Umbilical cord (tissue), 1 donor: ENCODE measurements at regions not wholly inside any gene's neighbourhood (a gene's known extent, or its start where the extent isn't known, plus 50 kb on each side); places are given as distances from the start of the nearest gene placed in this dataset.
A peak's percentile ranks its signal among the peaks of the same experiment; 100 is the strongest.

Experiments
- DNase-seq: peaks from one replicate; pipeline ENCODE4 v3.0.0-alpha.2; 2015; ENCODE audit warnings: low spot score

- DNase-seq: no peak
Measured at GRCh38 chr2:104904889-104905288, 51.0 kb downstream of the POU3F3 start.

DNA sequence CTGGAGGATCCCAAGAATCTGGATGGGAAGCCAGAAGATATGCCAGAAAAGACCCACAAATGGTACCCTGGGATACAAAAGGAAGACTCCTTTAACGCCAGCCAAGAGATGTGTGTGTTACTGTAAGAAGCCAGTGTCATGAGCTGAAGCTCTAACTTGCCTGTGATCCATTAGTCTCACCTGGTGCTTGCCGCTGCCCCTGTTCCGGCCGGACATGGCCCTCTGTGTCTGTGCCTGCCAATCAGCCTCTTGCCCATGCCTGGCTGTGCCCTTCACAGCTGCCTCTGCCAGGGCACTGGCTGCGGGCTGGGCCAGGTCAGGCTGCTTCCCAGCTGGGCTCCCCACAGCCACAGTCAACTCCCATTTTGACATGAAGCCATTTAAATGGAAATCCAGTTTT lies 55.4 kb downstream of the POU3F3 start:
- no peak for DNase-seq

DNA sequence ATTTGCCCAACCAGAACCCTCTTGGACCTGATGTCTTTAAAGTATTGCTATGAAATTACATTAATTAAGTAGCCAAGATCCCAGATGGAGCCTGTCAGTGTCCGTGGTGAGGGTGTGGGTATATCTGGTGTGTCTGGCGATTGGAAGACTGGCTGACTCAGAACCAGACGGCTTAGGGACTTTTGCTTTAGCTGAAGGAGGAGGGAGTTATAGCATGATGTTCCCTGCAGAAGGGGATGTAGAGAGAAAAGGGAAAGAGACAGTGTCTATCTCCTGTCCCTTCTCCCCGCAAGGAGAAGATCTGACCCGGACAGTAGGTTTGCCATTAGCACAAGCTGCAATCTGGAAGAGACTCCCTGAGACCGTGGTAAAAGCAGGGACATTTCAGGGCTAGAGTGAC lies 60.6 kb downstream of the POU3F3 start:
- peak; percentile 3 for DNase-seq

GRCh38 chr2:104915107-104915793 lies 61.3 kb downstream of the POU3F3 start:
- DNase-seq: no peak

DNA sequence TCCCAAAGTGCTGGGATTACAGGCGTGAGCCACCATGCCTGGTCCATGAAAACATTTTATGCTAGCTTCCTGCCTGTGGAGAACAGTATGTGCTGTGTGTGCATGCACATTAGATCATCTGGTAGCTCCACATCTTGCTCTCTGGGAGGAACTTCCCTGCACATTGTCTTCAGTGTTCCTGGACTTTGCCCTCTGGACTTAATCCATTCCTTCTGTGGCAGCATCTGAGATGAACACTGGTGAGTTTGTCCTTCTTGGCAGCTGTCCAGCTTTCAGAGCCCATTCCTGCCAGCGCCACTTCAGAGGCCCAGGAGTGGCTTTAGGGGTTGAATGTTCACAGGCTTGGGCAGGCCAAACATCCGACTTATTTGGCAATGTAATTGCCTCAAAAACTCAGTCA lies 65.2 kb downstream of the POU3F3 start:
- no peak for DNase-seq

DNA sequence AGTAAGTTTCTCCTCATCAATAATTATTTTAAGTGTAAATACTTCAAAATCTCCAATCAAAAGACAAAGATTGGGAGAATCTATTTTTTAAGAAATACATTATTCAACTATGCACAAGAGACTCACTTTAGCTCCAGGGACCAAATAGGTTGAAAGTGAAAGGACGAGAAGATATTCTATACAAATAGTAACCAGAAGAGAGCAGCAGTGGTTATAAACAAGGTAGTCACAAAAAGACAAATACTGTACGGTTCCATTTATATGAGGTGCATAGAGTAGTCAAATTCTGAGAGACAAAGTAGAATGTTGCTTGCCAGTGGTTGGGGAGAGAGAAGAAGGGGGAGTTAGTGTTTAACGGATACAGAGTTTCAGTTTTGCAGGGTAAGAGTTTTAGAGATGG lies 69.8 kb downstream of the POU3F3 start:
- DNase-seq: no peak

DNA sequence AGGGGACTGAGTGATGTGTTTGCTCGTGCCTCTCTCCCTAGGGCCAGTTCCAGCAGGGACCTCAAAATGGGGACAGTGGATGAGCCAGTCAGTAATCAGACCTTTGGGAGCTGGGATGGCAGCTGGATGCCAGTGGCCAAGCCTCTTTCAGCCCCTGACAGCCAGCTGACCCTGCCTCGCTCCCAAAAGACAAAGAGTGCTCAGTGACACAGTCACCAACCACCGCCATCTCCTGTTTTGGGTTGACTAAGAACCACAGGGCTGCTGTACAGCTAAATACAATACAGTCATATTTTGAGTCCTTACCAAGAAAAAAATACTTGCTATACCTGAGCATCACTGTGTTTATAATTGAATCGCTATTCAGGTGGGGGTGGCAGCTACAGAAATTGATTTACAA lies 75.7 kb downstream of the POU3F3 start:
- no peak for DNase-seq

DNA sequence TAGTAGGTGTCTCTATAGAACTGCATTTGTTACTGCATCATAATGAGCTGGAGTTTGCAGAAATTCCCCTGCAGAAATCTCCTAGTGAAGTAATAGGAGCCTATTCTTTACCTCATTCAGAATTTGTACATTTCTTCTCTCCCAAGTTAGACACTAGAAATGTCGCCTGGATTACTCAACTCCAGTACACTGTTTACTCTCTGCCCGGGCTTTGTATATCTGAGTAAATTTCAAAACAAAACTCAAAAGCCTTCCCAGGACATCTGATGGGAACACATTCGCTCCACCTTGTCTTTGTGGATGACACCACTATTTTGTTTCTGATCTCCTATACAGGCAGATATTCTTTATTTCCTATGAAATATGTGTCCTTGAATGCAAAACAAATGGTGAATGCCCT lies 76.8 kb downstream of the POU3F3 start:
- no peak for DNase-seq

- DNase-seq: no peak
Measured at GRCh38 chr2:104932243-104932642, 78.3 kb downstream of the POU3F3 start.

GRCh38 chr2:104933151-104933917 lies 79.4 kb downstream of the POU3F3 start:
- no peak for DNase-seq

DNA sequence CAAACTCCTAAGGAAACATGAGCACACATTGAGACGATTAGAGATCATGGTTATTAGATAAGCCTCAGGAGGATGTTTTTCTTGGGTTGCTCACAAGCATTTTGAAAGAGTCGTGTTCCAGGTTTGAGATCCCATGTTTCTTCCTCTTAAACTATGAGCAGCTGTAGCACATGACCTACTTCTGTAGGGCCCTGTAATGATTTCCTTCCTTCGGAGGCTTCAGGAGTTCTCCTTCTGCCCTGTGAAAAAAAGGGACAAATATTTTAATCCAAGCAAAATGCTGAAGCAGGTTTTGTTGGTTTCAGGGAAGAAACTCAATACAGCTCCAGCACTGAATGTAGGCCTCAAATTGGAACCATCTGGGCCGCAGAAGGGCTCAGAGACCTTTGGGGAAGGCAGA lies 82.6 kb downstream of the POU3F3 start:
- no peak for DNase-seq

GRCh38 chr2:104938231-104938941 lies 84.5 kb downstream of the POU3F3 start:
- DNase-seq: no peak

DNA sequence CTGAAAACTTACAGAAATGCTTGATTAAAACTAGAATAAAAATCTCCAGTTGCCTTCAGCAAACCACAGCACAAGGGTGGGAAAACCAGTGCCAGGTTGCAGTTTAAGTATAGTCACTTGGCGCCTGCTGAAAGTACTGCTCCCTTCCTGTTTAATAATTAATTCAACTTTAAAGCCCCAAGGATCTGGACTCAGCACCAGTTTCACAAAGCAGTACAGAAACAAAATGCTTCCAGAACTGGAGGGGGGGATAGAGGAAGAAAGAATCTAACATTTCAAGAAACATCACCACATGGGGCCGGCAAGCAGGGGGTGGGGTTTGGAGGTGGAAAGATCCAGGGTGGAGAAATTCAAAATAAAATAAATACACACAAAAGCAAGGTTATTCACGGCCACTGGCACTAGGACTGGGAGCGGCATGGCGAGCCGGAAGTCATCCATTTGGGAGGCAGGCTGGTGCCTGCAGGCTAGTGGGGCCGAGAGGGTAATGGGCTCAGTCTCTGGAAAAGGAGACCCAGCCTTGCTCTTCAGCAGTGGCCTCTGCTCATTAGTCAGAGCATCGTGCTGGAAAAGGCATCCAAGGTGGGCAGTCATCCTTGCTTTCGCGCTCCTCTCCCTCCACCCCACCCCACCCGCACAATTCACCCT lies 85.8 kb downstream of the POU3F3 start:
- no peak for DNase-seq

- DNase-seq: peak; percentile 14
Measured at GRCh38 chr2:104944495-104944894, 90.6 kb downstream of the POU3F3 start.

DNA sequence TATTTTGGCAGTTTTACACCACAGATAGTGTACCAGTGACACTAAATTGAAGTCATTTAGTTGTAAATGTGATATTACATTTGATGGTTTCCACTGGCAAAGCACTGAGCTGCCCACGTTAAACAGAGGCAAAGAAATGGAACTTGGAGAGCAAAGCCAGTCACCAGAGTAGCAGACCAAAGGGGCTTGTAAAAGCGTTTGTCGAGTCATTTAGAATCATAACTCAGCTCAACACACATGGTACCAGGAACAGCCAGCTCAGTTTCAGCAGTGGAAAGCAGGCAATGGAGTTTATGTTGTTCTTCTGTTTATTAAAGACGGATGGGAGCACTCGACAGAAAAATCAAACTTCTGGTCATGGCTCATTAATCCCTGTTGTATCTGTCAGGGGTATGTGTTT lies 91.2 kb downstream of the POU3F3 start:
- no peak for DNase-seq

GRCh38 chr2:104945866-104946265 lies 92.0 kb downstream of the POU3F3 start:
- DNase-seq: no peak

DNA sequence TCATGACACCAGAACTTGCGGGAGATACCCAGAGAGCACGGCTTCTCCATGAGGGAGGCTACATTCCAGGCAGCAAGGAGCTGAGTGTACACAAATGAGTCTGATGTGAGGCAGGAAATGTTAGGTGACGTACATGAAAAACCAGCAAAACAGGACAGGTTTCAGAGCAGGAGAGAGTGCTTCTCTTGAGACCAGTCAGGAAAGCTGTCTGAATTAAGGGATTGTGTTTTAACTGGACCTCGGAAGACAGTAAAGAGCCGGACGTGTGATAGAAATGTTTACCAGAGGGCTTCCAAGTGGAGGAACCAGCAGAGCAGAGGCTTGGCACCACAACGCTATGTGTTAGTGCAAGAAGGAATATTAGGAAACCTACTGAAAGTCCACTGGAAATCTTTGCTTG lies 90.4 kb upstream of the MRPS9 start:
- DNase-seq: peak; percentile 40

DNA sequence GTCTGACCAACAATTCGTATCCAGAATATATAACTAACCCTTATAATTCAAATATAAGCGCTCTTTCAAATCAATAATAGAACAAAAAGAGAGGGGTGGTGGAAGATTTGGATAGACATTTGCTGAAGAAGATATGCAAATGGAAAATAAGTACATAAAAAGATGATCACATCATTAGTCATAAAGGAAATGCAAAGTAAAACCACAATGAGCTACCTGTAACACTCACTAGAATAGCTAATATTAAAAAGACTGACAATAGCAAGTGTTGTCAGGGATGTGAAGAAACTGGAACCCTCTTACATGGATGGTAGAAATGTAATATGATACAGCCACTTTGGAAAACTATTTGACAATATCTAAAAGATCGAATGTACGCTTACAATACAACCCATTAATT lies 84.9 kb upstream of the MRPS9 start:
- DNase-seq: no peak

- no peak for DNase-seq
Measured at GRCh38 chr2:104965900-104966299, 72.0 kb upstream of the MRPS9 start.

DNA sequence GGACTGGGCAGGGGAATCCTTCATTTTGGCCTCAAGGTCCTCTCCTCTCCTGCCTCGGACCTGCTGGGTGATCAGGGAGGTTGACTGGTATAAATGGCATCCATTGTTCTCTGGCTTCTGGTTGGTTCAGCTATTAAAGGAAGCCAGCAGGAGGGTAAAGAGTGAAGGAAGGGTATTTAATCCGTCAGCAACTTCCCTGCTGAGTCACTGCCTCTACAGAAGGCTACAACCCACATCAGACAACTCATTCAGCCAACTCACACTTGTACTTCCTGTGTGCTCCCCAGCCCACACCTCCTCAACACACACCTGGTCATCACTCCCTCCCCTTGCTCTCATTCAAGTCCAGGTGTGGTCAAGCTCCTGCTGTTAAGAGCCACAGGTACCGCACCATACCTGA lies 68.3 kb upstream of the MRPS9 start:
- DNase-seq: no peak

DNA sequence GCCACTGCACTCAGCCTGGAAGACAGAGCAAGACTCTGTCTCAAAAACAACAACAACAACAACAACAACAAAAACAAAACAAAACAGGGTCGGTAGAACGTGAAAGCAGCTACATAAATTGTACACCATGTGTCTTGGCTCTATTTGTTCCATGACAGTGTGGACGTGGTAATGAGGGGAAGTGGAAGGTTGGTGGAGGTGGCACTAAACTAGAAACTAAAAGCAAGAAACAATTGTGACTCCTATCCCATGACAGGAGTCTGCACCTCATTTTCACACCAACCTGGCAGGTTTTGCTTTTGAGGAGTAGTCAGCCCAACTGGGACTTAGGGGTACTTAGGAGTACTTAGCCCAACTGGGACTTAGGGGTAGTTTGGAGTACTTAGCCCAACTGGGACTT lies 62.5 kb upstream of the MRPS9 start:
- no peak for DNase-seq

GRCh38 chr2:104975851-104976250 lies 62.0 kb upstream of the MRPS9 start:
- no peak for DNase-seq
